ENCODE measurements at regions not wholly inside any gene's neighbourhood (a gene's known extent, or its start where the extent isn't known, plus 50 kb on each side); places are given as distances from the start of the nearest gene placed in this dataset.

DNA sequence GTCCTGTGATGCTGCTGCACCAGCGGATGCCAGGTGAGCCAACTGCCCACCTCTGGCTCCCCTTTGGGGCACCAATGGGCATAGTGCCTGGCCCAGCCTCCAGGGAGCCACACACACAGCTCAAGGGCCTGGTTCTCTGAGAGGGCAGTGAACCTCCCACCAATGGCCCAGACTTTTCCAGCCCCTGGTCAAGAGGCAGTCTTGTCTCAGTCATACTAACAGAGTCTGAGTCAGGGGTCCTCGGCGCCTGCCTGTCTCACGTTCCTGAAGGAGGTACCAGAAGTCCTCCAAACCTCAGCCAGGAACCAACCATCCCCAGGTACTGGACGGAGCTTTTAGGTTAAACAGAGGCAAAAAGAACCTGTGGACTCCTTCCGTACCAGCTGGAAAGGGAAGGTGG lies 121.1 kb downstream of the C5orf15 start:
- TF ChIP-seq CEBPB (IDR thresholded peaks at IDR 0.05): no peak
- no peak for TF ChIP-seq RAD21 (IDR thresholded peaks at IDR 0.05; ENCODE audit: low read depth)
- TF ChIP-seq YY1 (IDR thresholded peaks at IDR 0.05; ENCODE audit: low read depth): no peak
- TF ChIP-seq, protein P1, sequence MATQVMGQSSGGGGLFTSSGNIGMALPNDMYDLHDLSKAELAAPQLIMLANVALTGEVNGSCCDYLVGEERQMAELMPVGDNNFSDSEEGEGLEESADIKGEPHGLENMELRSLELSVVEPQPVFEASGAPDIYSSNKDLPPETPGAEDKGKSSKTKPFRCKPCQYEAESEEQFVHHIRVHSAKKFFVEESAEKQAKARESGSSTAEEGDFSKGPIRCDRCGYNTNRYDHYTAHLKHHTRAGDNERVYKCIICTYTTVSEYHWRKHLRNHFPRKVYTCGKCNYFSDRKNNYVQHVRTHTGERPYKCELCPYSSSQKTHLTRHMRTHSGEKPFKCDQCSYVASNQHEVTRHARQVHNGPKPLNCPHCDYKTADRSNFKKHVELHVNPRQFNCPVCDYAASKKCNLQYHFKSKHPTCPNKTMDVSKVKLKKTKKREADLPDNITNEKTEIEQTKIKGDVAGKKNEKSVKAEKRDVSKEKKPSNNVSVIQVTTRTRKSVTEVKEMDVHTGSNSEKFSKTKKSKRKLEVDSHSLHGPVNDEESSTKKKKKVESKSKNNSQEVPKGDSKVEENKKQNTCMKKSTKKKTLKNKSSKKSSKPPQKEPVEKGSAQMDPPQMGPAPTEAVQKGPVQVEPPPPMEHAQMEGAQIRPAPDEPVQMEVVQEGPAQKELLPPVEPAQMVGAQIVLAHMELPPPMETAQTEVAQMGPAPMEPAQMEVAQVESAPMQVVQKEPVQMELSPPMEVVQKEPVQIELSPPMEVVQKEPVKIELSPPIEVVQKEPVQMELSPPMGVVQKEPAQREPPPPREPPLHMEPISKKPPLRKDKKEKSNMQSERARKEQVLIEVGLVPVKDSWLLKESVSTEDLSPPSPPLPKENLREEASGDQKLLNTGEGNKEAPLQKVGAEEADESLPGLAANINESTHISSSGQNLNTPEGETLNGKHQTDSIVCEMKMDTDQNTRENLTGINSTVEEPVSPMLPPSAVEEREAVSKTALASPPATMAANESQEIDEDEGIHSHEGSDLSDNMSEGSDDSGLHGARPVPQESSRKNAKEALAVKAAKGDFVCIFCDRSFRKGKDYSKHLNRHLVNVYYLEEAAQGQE (IDR thresholded peaks at IDR 0.05; ENCODE audit: low read depth): no peak
- no peak for TF ChIP-seq EP300 (IDR thresholded peaks at IDR 0.05; ENCODE audit: borderline replicate concordance)
- TF ChIP-seq TCF12 (IDR thresholded peaks at IDR 0.05; ENCODE audit: low read depth): no peak
